SK-N-SH (cell line): ENCODE measurements at regions not wholly inside any gene's neighbourhood (a gene's known extent, or its start where the extent isn't known, plus 50 kb on each side); places are given as distances from the start of the nearest gene placed in this dataset.

Experiments
- CTCF ChIA-PET: fragments of 300-600, 350-600 bp; formaldehyde crosslinking; extraction: SDS; loops from one replicate; lab custom pipeline; 2021; lab: Yijun Ruan, JAX
- POLR2A ChIA-PET: fragments of 350-600 bp; sonication (Branson Sonifier 250); formaldehyde crosslinking; extraction: SDS; loops from one replicate; lab custom pipeline; 2020; ENCODE audit warnings: antibody characterized with exemption, inconsistent platforms; lab: Yijun Ruan, JAX
- DNase-seq: peaks from one replicate; pipeline ENCODE4 v3.0.0; 2012
- H2AFZ ChIP-seq: fragments of 200-600 bp; sonication (generic); 2 replicates; pipeline ENCODE4 v1.8.1; 2016; ENCODE audit warnings: antibody characterized with exemption, mild to moderate bottlenecking, low read depth
- H3F3A ChIP-seq: fragments of 200-600 bp; sonication (generic); replicated peaks from 2 replicates; pipeline ENCODE3; 2016; ENCODE audit warnings: antibody characterized with exemption, mild to moderate bottlenecking; ENCODE audit not compliant: insufficient read depth
- H3K27ac ChIP-seq, 2 experiments: fragments of 200-500 bp in 1 of 2; fragments of 200-600 bp in 1 of 2; sonication (Bioruptor generic) in 1 of 2; sonication (generic), shearing (Covaris generic) in 1 of 2; 2 replicates each; pipeline versions ENCODE4 v1.5.1 to v1.6.1; 2014 to 2016; ENCODE audit warnings: low read depth in 2 of 2, inconsistent platforms in 1 of 2, low read length in 1 of 2, mild to moderate bottlenecking in 1 of 2, mixed read lengths in 1 of 2
- H3K27me3 ChIP-seq: fragments of 200-600 bp; sonication (generic), shearing (Covaris generic); 2 replicates; pipeline ENCODE4 v1.6.1; 2016; ENCODE audit warnings: mixed run types; ENCODE audit not compliant: insufficient read depth
- H3K36me3 ChIP-seq, 2 experiments: fragments of 200-500 bp in 1 of 2; fragments of 200-600 bp in 1 of 2; sonication (Bioruptor generic) in 1 of 2; sonication (generic) in 1 of 2; replicated peaks in 1 of 2; 2 replicates each; pipeline versions ENCODE3 to v1.5.1; 2014 to 2016; ENCODE audit warnings: low read length in 1 of 2, mild to moderate bottlenecking in 1 of 2; ENCODE audit not compliant: insufficient read depth in 2 of 2, control insufficient read depth in 1 of 2
- H3K4me1 ChIP-seq, 2 experiments: fragments of 200-500 bp in 1 of 2; fragments of 200-600 bp in 1 of 2; sonication (Bioruptor generic) in 1 of 2; sonication (generic), shearing (Covaris generic) in 1 of 2; 2 replicates each; pipeline versions ENCODE4 v1.5.1 to v1.6.1; 2014 to 2016; ENCODE audit warnings: low read depth in 1 of 2, low read length in 1 of 2, mixed run types in 1 of 2; ENCODE audit not compliant: insufficient read depth in 2 of 2, control insufficient read depth in 1 of 2
- H3K4me2 ChIP-seq: fragments of 200-600 bp; sonication (generic), shearing (Covaris generic); 2 replicates; pipeline ENCODE4 v1.6.1; 2017; ENCODE audit warnings: mixed run types
- H3K4me3 ChIP-seq, 2 experiments: fragments of 200-500 bp in 1 of 2; fragments of 200-600 bp in 1 of 2; sonication (Bioruptor generic) in 1 of 2; sonication (generic), shearing (Covaris generic) in 1 of 2; 2 replicates each; pipeline versions ENCODE4 v1.5.1 to v1.8.1; 2014 to 2016; ENCODE audit warnings: low read depth in 2 of 2, inconsistent platforms in 1 of 2, low read length in 1 of 2, mild to moderate bottlenecking in 1 of 2, mixed read lengths in 1 of 2, moderate library complexity in 1 of 2
- H3K79me2 ChIP-seq: fragments of 200-600 bp; sonication (generic); 2 replicates; pipeline ENCODE4 v1.8.1; 2017; ENCODE audit warnings: mild to moderate bottlenecking; ENCODE audit not compliant: insufficient read depth
- H3K9ac ChIP-seq: fragments of 200-600 bp; sonication (generic); 2 replicates; pipeline ENCODE4 v1.6.1; 2017; ENCODE audit warnings: mixed run types
- H3K9me2 ChIP-seq: fragments of 200-600 bp; sonication (generic); 2 replicates; pipeline ENCODE4 v1.6.1; 2017; ENCODE audit warnings: mixed run types
- H3K9me3 ChIP-seq: fragments of 200-600 bp; sonication (generic); 2 replicates; pipeline ENCODE4 v1.6.1; 2017; ENCODE audit warnings: mixed run types, mild to moderate bottlenecking, moderate library complexity
- H4K20me1 ChIP-seq: fragments of 200-600 bp; sonication (generic); 2 replicates; pipeline ENCODE4 v1.6.1; 2017; ENCODE audit warnings: mild to moderate bottlenecking, mixed run types; ENCODE audit not compliant: insufficient read depth
- ELF1 ChIP-seq: IDR thresholded peaks from 2 replicates; pipeline ENCODE4 v1.4.0; 2012
- EP300 ChIP-seq, 2 experiments: IDR thresholded peaks; 2 replicates each; pipeline versions ENCODE4 v1.4.0 to v1.6.1; 2012; ENCODE audit warnings: borderline replicate concordance in 1 of 2, low read depth in 1 of 2, low read length in 1 of 2
- FOSL2 ChIP-seq: IDR thresholded peaks from 2 replicates; pipeline ENCODE4 v1.4.0; 2012; ENCODE audit warnings: low read depth, mild to moderate bottlenecking, moderate library complexity, borderline replicate concordance
- FOXM1 ChIP-seq: IDR thresholded peaks from 2 replicates; pipeline ENCODE4 v1.4.0; 2012; ENCODE audit warnings: low read depth, mild to moderate bottlenecking
- GATA2 ChIP-seq: sonication (generic); formaldehyde crosslinking; IDR thresholded peaks from 2 replicates; pipeline ENCODE4 v1.5.0; 2020; ENCODE audit warnings: mild to moderate bottlenecking, missing genetic modification reagents
- JUND ChIP-seq: IDR thresholded peaks from 2 replicates; pipeline ENCODE4 v1.4.0; 2012
- MEF2A ChIP-seq: IDR thresholded peaks from 2 replicates; pipeline ENCODE4 v1.4.0; 2012; ENCODE audit warnings: low read depth, borderline replicate concordance
- MXI1 ChIP-seq: IDR thresholded peaks from 2 replicates; pipeline ENCODE4 v1.6.1; 2012; ENCODE audit warnings: mild to moderate bottlenecking, low read depth, low read length, improper control_type of control experiment
- NRF1 ChIP-seq: IDR thresholded peaks from 2 replicates; pipeline ENCODE4 v1.6.1; 2012; ENCODE audit warnings: low read depth, mild to moderate bottlenecking, low read length
- PBX3 ChIP-seq: IDR thresholded peaks from 2 replicates; pipeline ENCODE4; 2012
- POLR2AphosphoS5 ChIP-seq: IDR thresholded peaks from 2 replicates; pipeline ENCODE4 v1.6.1; 2012; ENCODE audit warnings: low read depth, low read length
- RAD21 ChIP-seq: IDR thresholded peaks from 2 replicates; pipeline ENCODE4 v1.6.1; 2012; ENCODE audit warnings: mild to moderate bottlenecking, low read length
- RCOR1 ChIP-seq: fragments of 150-350 bp; IDR thresholded peaks from 2 replicates; pipeline ENCODE4 v1.6.1; 2017; ENCODE audit warnings: antibody characterized with exemption, low read length
- RXRA ChIP-seq: IDR thresholded peaks from 2 replicates; pipeline ENCODE4 v1.4.0; 2012; ENCODE audit warnings: low read depth, mild to moderate bottlenecking, borderline replicate concordance
- SIN3A ChIP-seq: IDR thresholded peaks from 2 replicates; pipeline ENCODE4 v1.6.1; 2012; ENCODE audit warnings: low read depth, mild to moderate bottlenecking, low read length, moderate library complexity, borderline replicate concordance
- TAF1 ChIP-seq: IDR thresholded peaks from 2 replicates; pipeline ENCODE4 v1.6.1; 2012; ENCODE audit warnings: low read depth, mild to moderate bottlenecking, low read length, moderate library complexity, borderline replicate concordance
- TCF12 ChIP-seq: IDR thresholded peaks from 2 replicates; pipeline ENCODE4 v1.4.0; 2012
- WGBS: methylation state at CpG from one replicate; pipeline ENCODE4 v1.1.6; 2017; ENCODE audit warnings: low lambda C conversion rate; 5-methylcytosine and 5-hydroxymethylcytosine counted together
- TF ChIP-seq, protein P1 (sequence below): IDR thresholded peaks from 2 replicates; pipeline ENCODE4 v1.4.0; 2012; ENCODE audit warnings: low read depth
- TF ChIP-seq, protein P2 (sequence below): fragments of 150-350 bp; IDR thresholded peaks from 2 replicates; pipeline ENCODE4 v1.6.1; 2017; ENCODE audit warnings: antibody characterized with exemption, low read length, low read depth, borderline replicate concordance

GRCh38 chr16:63323722-63324705 lies 1287.8 kb upstream of the CDH8 start:
- peak overlapping the region in 1 of 2 experiments; percentile 17; a peak in 1 of 4 replicates for H3K4me3 ChIP-seq
- no peaks in the 10 kb centered on the region for H3K27me3 ChIP-seq
- peak overlapping the region in 1 of 2 experiments; percentile 82; a peak in 2 of 4 replicates for H3K27ac ChIP-seq
- no peaks in the 10 kb centered on the region for H3K9me3 ChIP-seq
- peak overlapping the region; percentile 42 for H3K4me2 ChIP-seq
- H3F3A ChIP-seq, result peaks cover 30% of the 10 kb centered on the region
- no peak for DNase-seq
- POLR2A ChIA-PET, result no interaction called here
- no peaks in the 10 kb centered on the region for H4K20me1 ChIP-seq
- TF ChIP-seq SIN3A, result no peak
- TF ChIP-seq, protein P1, sequence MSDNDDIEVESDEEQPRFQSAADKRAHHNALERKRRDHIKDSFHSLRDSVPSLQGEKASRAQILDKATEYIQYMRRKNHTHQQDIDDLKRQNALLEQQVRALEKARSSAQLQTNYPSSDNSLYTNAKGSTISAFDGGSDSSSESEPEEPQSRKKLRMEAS, result no peak
- TF ChIP-seq TAF1, result no peak
- TF ChIP-seq RAD21, result no peak
- no peak for TF ChIP-seq TCF12
- TF ChIP-seq, protein P2, sequence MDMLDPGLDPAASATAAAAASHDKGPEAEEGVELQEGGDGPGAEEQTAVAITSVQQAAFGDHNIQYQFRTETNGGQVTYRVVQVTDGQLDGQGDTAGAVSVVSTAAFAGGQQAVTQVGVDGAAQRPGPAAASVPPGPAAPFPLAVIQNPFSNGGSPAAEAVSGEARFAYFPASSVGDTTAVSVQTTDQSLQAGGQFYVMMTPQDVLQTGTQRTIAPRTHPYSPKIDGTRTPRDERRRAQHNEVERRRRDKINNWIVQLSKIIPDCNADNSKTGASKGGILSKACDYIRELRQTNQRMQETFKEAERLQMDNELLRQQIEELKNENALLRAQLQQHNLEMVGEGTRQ, result no peak
- TF ChIP-seq GATA2 (CRISPR knock-in tag), result no peak
- TF ChIP-seq JUND, result no peak
- TF ChIP-seq MXI1, result no peak
- no peak for TF ChIP-seq RCOR1
- TF ChIP-seq NRF1, result no peak
- TF ChIP-seq ELF1, result no peak
- H3K36me3 ChIP-seq, result no peaks in the 10 kb centered on the region
- peak overlapping the region; percentile 63 for H2AFZ ChIP-seq
- CTCF ChIA-PET, result no interaction called here
- H3K79me2 ChIP-seq, result no peaks in the 10 kb centered on the region
- H3K9me2 ChIP-seq, result no peaks in the 10 kb centered on the region
- WGBS, result 49% methylated on average over 5 of the region's 5 CpGs
- peaks cover 0 to 15% of the 10 kb centered on the region in 2 experiments; a peak in 2 of 4 replicates for H3K4me1 ChIP-seq
- H3K9ac ChIP-seq, result peak overlapping the region; percentile 24; the same call in 1 of the 2 replicates

GRCh38 chr16:63323055-63323454 lies 1286.8 kb upstream of the CDH8 start:
- no peak for DNase-seq
- Histone ChIP-seq H2AFZ (0 out of 2 replicates have a peak overlapping the region, but pooled peaks have one; percentile 37), H3K4me2 (peak overlapping the region; percentile 42; the same call in 1 of the 2 replicates), H3K79me2 (no peaks in the 10 kb centered on the region)
- TF ChIP-seq JUND, result peak; percentile 48
- no peak for TF ChIP-seq POLR2AphosphoS5
- TF ChIP-seq PBX3, result 0 out of 2 replicates have a peak, but pooled peaks have one; percentile 11
- no peak for TF ChIP-seq FOXM1
- TF ChIP-seq ELF1, result peak; percentile 22; the same call in 1 of the 2 replicates
- peak; percentile 70 for TF ChIP-seq MEF2A
- peak; percentile 70 for TF ChIP-seq FOSL2
- TF ChIP-seq EP300 (IDR thresholded peaks at IDR 0.05; ENCODE audit: borderline replicate concordance in 1 of 2, low read depth in 1 of 2, low read length in 1 of 2), result peak in 1 of 2 experiments; percentile 58; a peak in 2 of 4 replicates
- TF ChIP-seq RXRA, result no peak
- TF ChIP-seq TCF12, result peak; percentile 35
- TF ChIP-seq, all 33 proteins: peak for 7
- ChIA-PET POLR2A (no interaction called here), CTCF (no interaction called here)
- Histone ChIP-seq H4K20me1 (no peaks in the 10 kb centered on the region), H3K27ac (peak overlapping the region in 1 of 2 experiments; percentile 82; a peak in 2 of 4 replicates), H3K36me3 (no peaks in the 10 kb centered on the region), H3K9ac (no peak overlapping the region; the same call in 1 of the 2 replicates), H3K4me1 (peaks cover 0 to 15% of the 10 kb centered on the region in 2 experiments; a peak in 2 of 4 replicates), H3K9me2 (no peaks in the 10 kb centered on the region), H3K27me3 (no peaks in the 10 kb centered on the region), H3F3A (peaks cover 30% of the 10 kb centered on the region), H3K9me3 (no peaks in the 10 kb centered on the region), H3K4me3 (no peak overlapping the region)
- WGBS, result 15% methylated on average over 1 of the region's 1 CpG
